ENCODE measurements at regions not wholly inside any gene's neighbourhood (a gene's known extent, or its start where the extent isn't known, plus 50 kb on each side); places are given as distances from the start of the nearest gene placed in this dataset.

- no peaks in the 10 kb centered on the region for H3K27me3 ChIP-seq (ENCODE audit: insufficient read depth, poor library complexity, severe bottlenecking)
- DNase-seq (ENCODE audit: low read depth in 1 of 2, low spot score in 1 of 2): no peak
- no peak overlapping the region for H3K27ac ChIP-seq (replicated peaks)
- TF ChIP-seq REST (IDR thresholded peaks at IDR 0.05; ENCODE audit: insufficient replicate concordance, low read depth) (no peak), CTCF (IDR thresholded peaks at IDR 0.05; ENCODE audit: insufficient read depth, low read length) (no peak), GABPA (IDR thresholded peaks at IDR 0.05; ENCODE audit: low read depth) (no peak), POLR2AphosphoS5 (IDR thresholded peaks at IDR 0.05; ENCODE audit: low read depth) (no peak), SPI1 (IDR thresholded peaks at IDR 0.05; ENCODE audit: borderline replicate concordance, low read depth) (no peak)
- no peak overlapping the region for H3K4me3 ChIP-seq (replicated peaks; ENCODE audit: insufficient read depth, low read length)
Observed at GRCh38 chr12:33817713-33818112, 204.6 kb upstream of the ALG10 start.

- H3K27me3 ChIP-seq (ENCODE audit: insufficient read depth, poor library complexity, severe bottlenecking): no peaks in the 10 kb centered on the region
- H3K27ac ChIP-seq (replicated peaks): no peak overlapping the region
- no peak overlapping the region for H3K4me3 ChIP-seq (replicated peaks; ENCODE audit: insufficient read depth, low read length)
- no peak for DNase-seq (ENCODE audit: low read depth in 1 of 2, low spot score in 1 of 2)
- TF ChIP-seq GABPA (IDR thresholded peaks at IDR 0.05; ENCODE audit: low read depth): no peak
Observed at GRCh38 chr12:33818313-33818712, 204.0 kb upstream of the ALG10 start.

DNA sequence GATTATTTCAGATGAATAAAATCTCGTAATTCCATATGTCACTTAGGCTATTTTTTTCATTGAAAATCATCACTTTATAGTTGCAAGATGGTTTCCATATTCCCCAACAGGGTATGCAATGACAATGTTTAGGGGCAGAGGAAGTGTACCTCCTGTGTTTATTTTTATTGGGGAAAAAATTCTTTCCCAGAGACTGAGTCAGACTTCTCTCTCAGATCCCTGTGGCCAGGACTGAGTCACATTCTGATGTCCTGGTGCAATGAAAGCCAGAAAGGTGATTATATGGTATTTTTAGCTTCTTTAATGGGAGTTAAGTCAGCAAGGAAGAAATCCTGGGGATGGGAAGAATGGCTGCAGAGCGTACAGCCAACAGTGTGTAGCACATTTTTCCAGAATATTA, 196.9 kb upstream of the ALG10 start:
- TF ChIP-seq POLR2AphosphoS5 (IDR thresholded peaks at IDR 0.05; ENCODE audit: low read depth) (no peak), SPI1 (IDR thresholded peaks at IDR 0.05; ENCODE audit: borderline replicate concordance, low read depth) (no peak), GABPA (IDR thresholded peaks at IDR 0.05; ENCODE audit: low read depth) (no peak), CTCF (IDR thresholded peaks at IDR 0.05; ENCODE audit: insufficient read depth, low read length) (no peak), REST (IDR thresholded peaks at IDR 0.05; ENCODE audit: insufficient replicate concordance, low read depth) (no peak)
- no peak for DNase-seq (ENCODE audit: low read depth in 1 of 2, low spot score in 1 of 2)
- no peak overlapping the region for H3K27ac ChIP-seq (replicated peaks)
- no peak overlapping the region for H3K4me3 ChIP-seq (replicated peaks; ENCODE audit: insufficient read depth, low read length)
- no peaks in the 10 kb centered on the region for H3K27me3 ChIP-seq (ENCODE audit: insufficient read depth, poor library complexity, severe bottlenecking)

DNA sequence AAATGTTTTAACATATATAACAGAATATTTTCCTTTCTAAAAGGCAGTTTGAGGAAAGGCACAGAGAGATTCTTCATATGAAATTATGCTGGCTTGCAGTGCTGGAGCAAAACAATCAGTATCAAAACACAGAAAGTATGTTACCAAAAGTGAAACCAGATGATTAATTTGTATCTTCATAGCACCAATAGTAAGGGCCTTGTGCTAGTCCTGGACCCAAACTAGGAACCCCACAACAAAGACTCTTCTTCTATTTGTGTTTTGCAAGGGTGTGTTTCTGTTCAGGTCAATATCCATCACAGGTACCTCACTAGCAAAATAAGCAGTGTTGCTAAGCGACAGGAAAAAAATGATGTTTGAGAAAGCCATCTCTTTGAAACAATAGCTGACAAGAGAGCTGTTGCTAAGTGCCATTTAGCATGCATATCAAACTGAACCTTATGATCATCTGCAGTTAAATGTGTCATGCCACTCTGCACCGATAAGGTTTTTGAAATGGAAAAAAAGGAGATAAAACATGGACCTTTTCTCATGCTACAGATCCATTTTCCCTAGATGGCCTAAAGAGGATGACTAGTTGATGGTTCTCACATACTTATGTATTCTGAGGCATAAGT, 196.2 kb upstream of the ALG10 start:
- TF ChIP-seq GABPA (IDR thresholded peaks at IDR 0.05; ENCODE audit: low read depth): no peak
- Histone ChIP-seq H3K27me3 (ENCODE audit: insufficient read depth, poor library complexity, severe bottlenecking) (no peaks in the 10 kb centered on the region), H3K4me3 (replicated peaks; ENCODE audit: insufficient read depth, low read length) (no peak overlapping the region), H3K27ac (replicated peaks) (no peak overlapping the region)
- no peak for DNase-seq (ENCODE audit: low read depth in 1 of 2, low spot score in 1 of 2)

- Histone ChIP-seq H3K27ac (replicated peaks) (no peak overlapping the region), H3K4me3 (replicated peaks; ENCODE audit: insufficient read depth, low read length) (no peak overlapping the region), H3K27me3 (ENCODE audit: insufficient read depth, poor library complexity, severe bottlenecking) (no peaks in the 10 kb centered on the region)
- no peak for DNase-seq (ENCODE audit: low read depth in 1 of 2, low spot score in 1 of 2)
- TF ChIP-seq REST (IDR thresholded peaks at IDR 0.05; ENCODE audit: insufficient replicate concordance, low read depth) (no peak), POLR2AphosphoS5 (IDR thresholded peaks at IDR 0.05; ENCODE audit: low read depth) (no peak), SPI1 (IDR thresholded peaks at IDR 0.05; ENCODE audit: borderline replicate concordance, low read depth) (no peak), CTCF (IDR thresholded peaks at IDR 0.05; ENCODE audit: insufficient read depth, low read length) (no peak), GABPA (IDR thresholded peaks at IDR 0.05; ENCODE audit: low read depth) (no peak)
Observed at GRCh38 chr12:33828326-33828725, 194.0 kb upstream of the ALG10 start.
